ENCODE measurements at regions not wholly inside any gene's neighbourhood (a gene's known extent, or its start where the extent isn't known, plus 50 kb on each side); places are given as distances from the start of the nearest gene placed in this dataset.

DNA sequence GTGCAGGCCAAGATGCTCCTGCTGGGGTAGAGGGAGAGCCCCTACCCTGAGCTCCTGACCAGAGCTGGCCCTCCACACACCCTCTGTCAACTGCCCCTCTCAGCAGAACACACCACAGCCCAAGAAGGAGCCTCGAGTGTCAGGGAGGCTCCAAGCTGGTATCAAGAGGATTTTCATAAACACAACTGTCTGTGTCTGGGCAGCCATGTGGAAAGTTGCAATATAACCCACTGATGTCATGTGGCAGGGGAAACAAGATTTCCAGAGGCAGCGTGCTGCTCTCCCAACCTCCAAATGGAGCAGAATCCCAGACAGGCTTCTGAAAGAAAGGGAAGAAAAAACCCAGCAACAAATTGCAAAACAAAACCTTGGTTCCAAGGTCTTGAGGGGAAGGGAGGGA lies 569.9 kb downstream of the BUD13 start (continued):
- TF ChIP-seq, protein P1, sequence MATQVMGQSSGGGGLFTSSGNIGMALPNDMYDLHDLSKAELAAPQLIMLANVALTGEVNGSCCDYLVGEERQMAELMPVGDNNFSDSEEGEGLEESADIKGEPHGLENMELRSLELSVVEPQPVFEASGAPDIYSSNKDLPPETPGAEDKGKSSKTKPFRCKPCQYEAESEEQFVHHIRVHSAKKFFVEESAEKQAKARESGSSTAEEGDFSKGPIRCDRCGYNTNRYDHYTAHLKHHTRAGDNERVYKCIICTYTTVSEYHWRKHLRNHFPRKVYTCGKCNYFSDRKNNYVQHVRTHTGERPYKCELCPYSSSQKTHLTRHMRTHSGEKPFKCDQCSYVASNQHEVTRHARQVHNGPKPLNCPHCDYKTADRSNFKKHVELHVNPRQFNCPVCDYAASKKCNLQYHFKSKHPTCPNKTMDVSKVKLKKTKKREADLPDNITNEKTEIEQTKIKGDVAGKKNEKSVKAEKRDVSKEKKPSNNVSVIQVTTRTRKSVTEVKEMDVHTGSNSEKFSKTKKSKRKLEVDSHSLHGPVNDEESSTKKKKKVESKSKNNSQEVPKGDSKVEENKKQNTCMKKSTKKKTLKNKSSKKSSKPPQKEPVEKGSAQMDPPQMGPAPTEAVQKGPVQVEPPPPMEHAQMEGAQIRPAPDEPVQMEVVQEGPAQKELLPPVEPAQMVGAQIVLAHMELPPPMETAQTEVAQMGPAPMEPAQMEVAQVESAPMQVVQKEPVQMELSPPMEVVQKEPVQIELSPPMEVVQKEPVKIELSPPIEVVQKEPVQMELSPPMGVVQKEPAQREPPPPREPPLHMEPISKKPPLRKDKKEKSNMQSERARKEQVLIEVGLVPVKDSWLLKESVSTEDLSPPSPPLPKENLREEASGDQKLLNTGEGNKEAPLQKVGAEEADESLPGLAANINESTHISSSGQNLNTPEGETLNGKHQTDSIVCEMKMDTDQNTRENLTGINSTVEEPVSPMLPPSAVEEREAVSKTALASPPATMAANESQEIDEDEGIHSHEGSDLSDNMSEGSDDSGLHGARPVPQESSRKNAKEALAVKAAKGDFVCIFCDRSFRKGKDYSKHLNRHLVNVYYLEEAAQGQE (IDR thresholded peaks at IDR 0.05; ENCODE audit: unreplicated experiment): no peak
- TF ChIP-seq, protein P2, sequence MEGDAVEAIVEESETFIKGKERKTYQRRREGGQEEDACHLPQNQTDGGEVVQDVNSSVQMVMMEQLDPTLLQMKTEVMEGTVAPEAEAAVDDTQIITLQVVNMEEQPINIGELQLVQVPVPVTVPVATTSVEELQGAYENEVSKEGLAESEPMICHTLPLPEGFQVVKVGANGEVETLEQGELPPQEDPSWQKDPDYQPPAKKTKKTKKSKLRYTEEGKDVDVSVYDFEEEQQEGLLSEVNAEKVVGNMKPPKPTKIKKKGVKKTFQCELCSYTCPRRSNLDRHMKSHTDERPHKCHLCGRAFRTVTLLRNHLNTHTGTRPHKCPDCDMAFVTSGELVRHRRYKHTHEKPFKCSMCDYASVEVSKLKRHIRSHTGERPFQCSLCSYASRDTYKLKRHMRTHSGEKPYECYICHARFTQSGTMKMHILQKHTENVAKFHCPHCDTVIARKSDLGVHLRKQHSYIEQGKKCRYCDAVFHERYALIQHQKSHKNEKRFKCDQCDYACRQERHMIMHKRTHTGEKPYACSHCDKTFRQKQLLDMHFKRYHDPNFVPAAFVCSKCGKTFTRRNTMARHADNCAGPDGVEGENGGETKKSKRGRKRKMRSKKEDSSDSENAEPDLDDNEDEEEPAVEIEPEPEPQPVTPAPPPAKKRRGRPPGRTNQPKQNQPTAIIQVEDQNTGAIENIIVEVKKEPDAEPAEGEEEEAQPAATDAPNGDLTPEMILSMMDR (conservative IDR thresholded peaks at IDR 0.05; ENCODE audit: low read depth in 2 of 2): no peak

DNA sequence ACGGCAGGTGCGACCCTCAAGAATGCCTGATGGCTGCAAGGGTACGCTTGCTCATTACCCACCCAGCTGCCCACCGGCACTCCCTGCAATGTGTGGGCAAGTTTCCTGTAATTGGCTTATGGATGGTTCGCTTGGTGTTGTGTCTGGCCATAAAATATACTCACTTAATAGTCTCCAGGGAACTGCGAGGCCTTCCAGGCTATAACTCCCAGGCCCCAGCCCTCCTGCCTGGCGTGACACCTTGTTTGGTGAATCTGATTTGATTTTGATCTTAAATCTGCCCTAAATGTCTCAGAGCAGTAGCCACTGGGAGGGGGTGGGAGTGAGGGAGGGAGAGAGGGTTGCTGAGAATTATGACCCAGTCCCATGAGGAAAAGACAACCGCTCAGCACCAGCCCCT lies 572.2 kb downstream of the BUD13 start:
- no peak overlapping the region for H3K27ac ChIP-seq (ENCODE audit: low read depth)
- H3K4me1 Mint-ChIP-seq: peaks cover 15% of the 10 kb centered on the region

More for the DNA sequence above, 572.2 kb downstream of the BUD13 start:
- H3K9me3 Mint-ChIP-seq: no peaks in the 10 kb centered on the region
- H3K4me3 Mint-ChIP-seq: no peak overlapping the region
- Histone ChIP-seq H3K4me2 (no peak overlapping the region), H3K9me2 (ENCODE audit: insufficient read depth) (no peaks in the 10 kb centered on the region), H3K4me3 (no peak overlapping the region), H3K4me1 (ENCODE audit: insufficient read depth) (no peaks in the 10 kb centered on the region), H3K27me3 (ENCODE audit: insufficient read depth) (no peaks in the 10 kb centered on the region; the same call in 1 of the 2 replicates), H2AFZ (no peak overlapping the region), H3K79me2 (replicated peaks; ENCODE audit: insufficient read depth) (no peaks in the 10 kb centered on the region), H3F3A (replicated peaks; ENCODE audit: low read depth) (no peaks in the 10 kb centered on the region), H3K36me3 (ENCODE audit: insufficient read depth) (no peaks in the 10 kb centered on the region), H4K20me1 (replicated peaks; ENCODE audit: insufficient read depth) (no peaks in the 10 kb centered on the region)
- no peaks in the 10 kb centered on the region for H3K36me3 Mint-ChIP-seq (ENCODE audit: low read depth)
- H3K27ac Mint-ChIP-seq: no peak overlapping the region
- DNase-seq (ENCODE audit: low spot score) (no peak), ATAC-seq (no peak)
- TF ChIP-seq NANOG (IDR thresholded peaks at IDR 0.05; ENCODE audit: borderline replicate concordance) (no peak), CREB1 (CRISPR knock-in tag; IDR thresholded peaks at IDR 0.05; ENCODE audit: low read depth) (no peak), EZH2phosphoT487 (IDR thresholded peaks at IDR 0.05; ENCODE audit: unreplicated experiment) (no peak)
- TF ChIP-seq, protein P1 (IDR thresholded peaks at IDR 0.05; ENCODE audit: unreplicated experiment): no peak
- peaks cover 3% of the 10 kb centered on the region for H3K27me3 Mint-ChIP-seq (ENCODE audit: insufficient read depth, low read depth, poor library complexity)
